Neural crest cell (in vitro differentiated cells): ENCODE measurements at regions not wholly inside any gene's neighbourhood (a gene's known extent, or its start where the extent isn't known, plus 50 kb on each side); places are given as distances from the start of the nearest gene placed in this dataset.
A peak's percentile ranks its signal among the peaks of the same experiment; 100 is the strongest.

Experiments
- DNase-seq: peaks from one replicate; pipeline ENCODE4 v3.0.0; 2021; ENCODE audit warnings: low read depth, mixed read lengths, low spot score
- H3K27ac Mint-ChIP-seq: one replicate; pipeline ENCODE4 v1.8.0; 2021; ENCODE audit warnings: mild to moderate bottlenecking, mixed read lengths; ENCODE audit not compliant: unreplicated experiment
- H3K27me3 Mint-ChIP-seq: 2 replicates; pipeline ENCODE4 v1.8.0; 2021; ENCODE audit warnings: low read depth, mild to moderate bottlenecking, mixed read lengths
- H3K36me3 Mint-ChIP-seq: 2 replicates; pipeline ENCODE4 v1.8.0; 2021; ENCODE audit warnings: low read depth, mild to moderate bottlenecking, mixed read lengths
- H3K4me1 Mint-ChIP-seq: 2 replicates; pipeline ENCODE4 v1.8.0; 2021; ENCODE audit warnings: mixed read lengths
- H3K4me3 Mint-ChIP-seq: one replicate; pipeline ENCODE4 v1.8.0; 2021; ENCODE audit warnings: mild to moderate bottlenecking, mixed read lengths
- H3K9me3 Mint-ChIP-seq: 2 replicates; pipeline ENCODE4 v1.8.0; 2021; ENCODE audit warnings: mixed read lengths
- CTCF ChIP-seq: fragments of 200-600 bp; sonication (generic); conservative IDR thresholded peaks from 2 replicates; pipeline ENCODE4 v1.5.0; 2021; ENCODE audit warnings: antibody characterized with exemption, mild to moderate bottlenecking

- H3K4me1 Mint-ChIP-seq, result no peaks in the 10 kb centered on the region
- peaks cover 22% of the 10 kb centered on the region for H3K36me3 Mint-ChIP-seq
- H3K9me3 Mint-ChIP-seq, result peaks cover 25% of the 10 kb centered on the region
- no peak for DNase-seq
- no peak for TF ChIP-seq CTCF
- no peak overlapping the region for H3K4me3 Mint-ChIP-seq
- peak overlapping the region; percentile 16 for H3K27ac Mint-ChIP-seq
- H3K27me3 Mint-ChIP-seq, result no peaks in the 10 kb centered on the region
These were observed 404.4 kb upstream of the NECTIN3 start for GRCh38 chr3:110667216-110667615.

- Mint-ChIP-seq H3K27ac (no peak overlapping the region), H3K9me3 (peaks cover 35% of the 10 kb centered on the region), H3K27me3 (no peaks in the 10 kb centered on the region), H3K36me3 (peaks cover 29% of the 10 kb centered on the region), H3K4me1 (no peaks in the 10 kb centered on the region), H3K4me3 (no peak overlapping the region)
- no peak for DNase-seq
- no peak for TF ChIP-seq CTCF
These were observed 401.2 kb upstream of the NECTIN3 start for GRCh38 chr3:110670407-110670806.

GRCh38 chr3:110677506-110677905, 394.1 kb upstream of the NECTIN3 start:
- no peaks in the 10 kb centered on the region for H3K4me1 Mint-ChIP-seq
- no peak for TF ChIP-seq CTCF
- peaks cover 13% of the 10 kb centered on the region for H3K9me3 Mint-ChIP-seq
- no peak for DNase-seq
- H3K36me3 Mint-ChIP-seq, result peaks cover 9% of the 10 kb centered on the region
- H3K27me3 Mint-ChIP-seq, result no peaks in the 10 kb centered on the region
- no peak overlapping the region for H3K27ac Mint-ChIP-seq
- H3K4me3 Mint-ChIP-seq, result no peak overlapping the region

- H3K4me1 Mint-ChIP-seq, result no peaks in the 10 kb centered on the region
- TF ChIP-seq CTCF, result no peak
- H3K36me3 Mint-ChIP-seq, result peaks cover 4% of the 10 kb centered on the region
- DNase-seq, result no peak
- H3K9me3 Mint-ChIP-seq, result peaks cover 4% of the 10 kb centered on the region
- no peak overlapping the region for H3K27ac Mint-ChIP-seq
- H3K27me3 Mint-ChIP-seq, result no peaks in the 10 kb centered on the region
- no peak overlapping the region for H3K4me3 Mint-ChIP-seq
These were observed 392.3 kb upstream of the NECTIN3 start for GRCh38 chr3:110679285-110679684.

GRCh38 chr3:110680450-110680849, 391.2 kb upstream of the NECTIN3 start:
- Mint-ChIP-seq H3K4me3 (no peak overlapping the region), H3K27me3 (no peaks in the 10 kb centered on the region), H3K36me3 (no peaks in the 10 kb centered on the region), H3K4me1 (peaks cover 3% of the 10 kb centered on the region), H3K9me3 (no peaks in the 10 kb centered on the region), H3K27ac (no peak overlapping the region)
- TF ChIP-seq CTCF, result no peak
- no peak for DNase-seq

- no peak for DNase-seq
- no peak for TF ChIP-seq CTCF
- Mint-ChIP-seq H3K9me3 (no peaks in the 10 kb centered on the region), H3K36me3 (no peaks in the 10 kb centered on the region), H3K4me1 (peaks cover 14% of the 10 kb centered on the region), H3K27me3 (no peaks in the 10 kb centered on the region), H3K27ac (no peak overlapping the region), H3K4me3 (no peak overlapping the region)
These were observed 387.1 kb upstream of the NECTIN3 start for GRCh38 chr3:110684466-110684865.
